H9 (cell line): ENCODE measurements at regions not wholly inside any gene's neighbourhood (a gene's known extent, or its start where the extent isn't known, plus 50 kb on each side); places are given as distances from the start of the nearest gene placed in this dataset.

Source experiments
- DNase-seq: peaks from one replicate; pipeline ENCODE4 v3.0.0-alpha.2; 2017
- H2AFZ ChIP-seq: one replicate; pipeline ENCODE4 v1.6.1; 2013; ENCODE audit warnings: mild to moderate bottlenecking, low read length, control low read depth, moderate library complexity
- H2AK5ac ChIP-seq: 2 replicates; pipeline ENCODE4 v1.6.1; 2013; ENCODE audit warnings: low read length, control low read depth, mixed read lengths; ENCODE audit not compliant: insufficient read length
- H2BK120ac ChIP-seq: one replicate; pipeline ENCODE4 v1.6.1; 2013; ENCODE audit warnings: low read depth, mild to moderate bottlenecking, low read length, control low read depth, inconsistent platforms; ENCODE audit not compliant: poor library complexity, severe bottlenecking
- H2BK12ac ChIP-seq: 2 replicates; pipeline ENCODE4 v1.6.1; 2013; ENCODE audit warnings: low read length, control low read depth, mixed read lengths, low read depth; ENCODE audit not compliant: insufficient read length
- H2BK15ac ChIP-seq: 2 replicates; pipeline ENCODE4 v1.6.1; 2013; ENCODE audit warnings: low read depth, low read length, control low read depth
- H2BK20ac ChIP-seq: one replicate; pipeline ENCODE4 v1.6.1; 2013; ENCODE audit warnings: low read depth, mild to moderate bottlenecking, low read length, control low read depth, inconsistent platforms; ENCODE audit not compliant: poor library complexity, severe bottlenecking
- H2BK5ac ChIP-seq: 2 replicates; pipeline ENCODE4 v1.6.1; 2013; ENCODE audit warnings: low read length, control low read depth, mixed read lengths; ENCODE audit not compliant: insufficient read length
- H3K14ac ChIP-seq: 2 replicates; pipeline ENCODE4 v1.6.1; 2013; ENCODE audit warnings: low read length, control low read depth; ENCODE audit not compliant: insufficient read depth
- H3K18ac ChIP-seq: 2 replicates; pipeline ENCODE4 v1.6.1; 2013; ENCODE audit warnings: low read depth, mild to moderate bottlenecking, mixed read lengths, low read length, control low read depth; ENCODE audit not compliant: insufficient read length
- H3K23ac ChIP-seq: 2 replicates; pipeline ENCODE4 v1.6.1; 2013; ENCODE audit warnings: low read length, control low read depth, mixed read lengths, low read depth; ENCODE audit not compliant: insufficient read length
- H3K23me2 ChIP-seq: 2 replicates; pipeline ENCODE4 v1.6.1; 2013; ENCODE audit warnings: low read depth, mild to moderate bottlenecking, mixed read lengths, low read length, control low read depth; ENCODE audit not compliant: insufficient read length, poor library complexity, severe bottlenecking
- H3K27ac ChIP-seq: 2 replicates; pipeline ENCODE4 v1.5.1; 2013; ENCODE audit warnings: low read length, control low read depth, mixed read lengths, low read depth; ENCODE audit not compliant: insufficient read length
- H3K27me3 ChIP-seq: 2 replicates; pipeline ENCODE4 v1.6.1; 2013; ENCODE audit warnings: low read length, control low read depth, inconsistent platforms; ENCODE audit not compliant: insufficient read depth
- H3K4ac ChIP-seq: 2 replicates; pipeline ENCODE4 v1.6.1; 2013; ENCODE audit warnings: low read depth, mild to moderate bottlenecking, control low read depth, inconsistent platforms, low read length, moderate library complexity
- H3K4me1 ChIP-seq: 2 replicates; pipeline ENCODE4 v1.6.1; 2013; ENCODE audit warnings: low read length, control low read depth, inconsistent platforms; ENCODE audit not compliant: insufficient read depth
- H3K4me2 ChIP-seq: 2 replicates; pipeline ENCODE4 v1.6.1; 2013; ENCODE audit warnings: low read length, control low read depth, mixed read lengths; ENCODE audit not compliant: insufficient read length, insufficient read depth
- H3K56ac ChIP-seq: 2 replicates; pipeline ENCODE4 v1.6.1; 2013; ENCODE audit warnings: low read depth, mild to moderate bottlenecking, mixed read lengths, low read length, control low read depth; ENCODE audit not compliant: insufficient read length
- H3K79me1 ChIP-seq: 2 replicates; pipeline ENCODE4 v1.6.1; 2013; ENCODE audit warnings: low read depth, mild to moderate bottlenecking, moderate library complexity, low read length, control low read depth, inconsistent platforms; ENCODE audit not compliant: insufficient read depth, poor library complexity, severe bottlenecking
- H3K79me2 ChIP-seq: 2 replicates; pipeline ENCODE4 v1.6.1; 2013; ENCODE audit warnings: low read length, control low read depth, inconsistent platforms; ENCODE audit not compliant: insufficient read depth
- H3K9ac ChIP-seq: 2 replicates; pipeline ENCODE4 v1.6.1; 2013; ENCODE audit warnings: low read length, control low read depth, mixed read lengths; ENCODE audit not compliant: insufficient read length; ENCODE audit errors: extremely low read depth
- H3K9me3 ChIP-seq: one replicate; pipeline ENCODE4 v1.6.1; 2013; ENCODE audit warnings: low read depth, low read length, inconsistent platforms; ENCODE audit not compliant: control insufficient read depth
- H3T11ph ChIP-seq: one replicate; pipeline ENCODE4 v1.6.1; 2013; ENCODE audit warnings: mild to moderate bottlenecking, low read length, control low read depth, inconsistent platforms
- H4K20me1 ChIP-seq: one replicate; pipeline ENCODE4 v1.6.1; 2013; ENCODE audit not compliant: control insufficient read depth, insufficient read length, insufficient read depth
- H4K5ac ChIP-seq: 2 replicates; pipeline ENCODE4 v1.6.1; 2013; ENCODE audit warnings: low read depth, mild to moderate bottlenecking, mixed read lengths, low read length, control low read depth; ENCODE audit not compliant: insufficient read length
- H4K8ac ChIP-seq: replicated peaks from 2 replicates; pipeline ENCODE4 v1.6.1; 2013; ENCODE audit warnings: low read length, control low read depth, mixed read lengths, low read depth; ENCODE audit not compliant: insufficient read length
- H4K91ac ChIP-seq: 2 replicates; pipeline ENCODE4 v1.6.1; 2013; ENCODE audit warnings: low read depth, mild to moderate bottlenecking, moderate library complexity, mixed read lengths, low read length, control low read depth; ENCODE audit not compliant: insufficient read length
- H3K27ac Mint-ChIP-seq, 3 experiments: 2 replicates in 2 of 3; 3 replicates in 1 of 3; pipeline ENCODE4 v1.8.0; 2020 to 2021; ENCODE audit warnings: mixed read lengths in 3 of 3, mild to moderate bottlenecking in 1 of 3, moderate library complexity in 1 of 3
- H3K27me3 Mint-ChIP-seq: 2 replicates; pipeline ENCODE4 v1.8.0; 2021; ENCODE audit warnings: low read depth, mild to moderate bottlenecking, moderate library complexity, mixed read lengths
- H3K36me3 Mint-ChIP-seq, 3 experiments: 2 replicates in 2 of 3; 3 replicates in 1 of 3; pipeline ENCODE4 v1.8.0; 2020 to 2021; ENCODE audit warnings: low read depth in 3 of 3, mixed read lengths in 3 of 3; ENCODE audit not compliant: insufficient read depth in 1 of 3
- H3K4me1 Mint-ChIP-seq, 2 experiments: 2 replicates each; pipeline ENCODE4 v1.8.0; 2020; ENCODE audit warnings: mixed read lengths in 2 of 2
- H3K4me3 Mint-ChIP-seq, 2 experiments: 2 replicates in 1 of 2; 3 replicates in 1 of 2; pipeline ENCODE4 v1.8.0; 2020 to 2021; ENCODE audit warnings: mild to moderate bottlenecking in 2 of 2, mixed read lengths in 2 of 2, moderate library complexity in 1 of 2
- H3K9me3 Mint-ChIP-seq, 2 experiments: 2 replicates in 1 of 2; 3 replicates in 1 of 2; pipeline ENCODE4 v1.8.0; 2020; ENCODE audit warnings: mild to moderate bottlenecking in 2 of 2, mixed read lengths in 2 of 2, moderate library complexity in 1 of 2
- WGBS: extraction: QIAGEN DNeasy Blood & Tissue Kit; methylation state at CpG from one replicate; pipeline ENCODE4 v1.1.7; 2013; ENCODE audit warnings: missing lambda C conversion rate, low lambda C conversion rate, mixed read lengths; ENCODE audit not compliant: insufficient read length; ENCODE audit errors: extremely low coverage; 5-methylcytosine and 5-hydroxymethylcytosine counted together
- TF ChIP-seq, protein P1 (sequence below): fragments of 200-600 bp; sonication (generic); conservative IDR thresholded peaks from 3 replicates; pipeline ENCODE4 v1.8.0; 2021; ENCODE audit warnings: antibody characterized with exemption, mild to moderate bottlenecking

DNA sequence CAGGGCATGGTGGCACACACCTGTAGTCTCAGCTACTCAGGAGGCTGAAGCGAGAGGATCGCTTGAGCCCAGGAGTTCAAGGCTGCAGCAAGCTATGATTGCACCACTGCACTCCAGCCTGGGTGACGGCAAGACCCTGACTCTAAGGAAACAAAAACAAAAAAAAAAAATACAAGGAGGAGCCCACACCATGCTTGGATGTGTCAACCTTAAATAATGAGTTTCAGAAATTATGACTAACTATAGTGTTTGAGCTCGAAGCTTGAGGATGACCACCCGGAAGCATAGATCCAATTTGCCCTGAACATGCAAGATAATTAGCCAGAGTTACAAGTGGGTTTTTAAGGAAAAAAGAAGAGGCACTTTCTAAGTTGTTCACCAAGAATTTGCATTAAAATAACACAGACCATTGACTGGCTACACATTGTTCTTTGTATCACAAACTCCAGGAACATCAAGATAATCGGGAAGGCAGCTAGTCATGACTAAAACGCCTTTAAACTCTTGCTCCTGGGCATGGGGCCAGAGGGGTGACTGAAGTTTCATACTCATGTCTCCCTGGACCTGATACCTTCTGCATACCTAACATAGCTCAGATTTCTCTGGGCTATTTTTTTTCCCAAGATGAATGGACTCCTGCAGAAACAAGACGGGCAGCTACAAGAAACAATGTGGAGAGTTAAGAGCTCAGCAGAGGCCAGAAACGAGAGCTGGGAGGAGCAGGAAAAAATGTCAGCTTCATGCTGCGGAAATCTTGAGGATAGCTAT, 289.6 kb downstream of the PREX1 start:
- Histone ChIP-seq H4K20me1 (no peaks in the 10 kb centered on the region), H3K4me2 (no peak overlapping the region), H4K91ac (no peak overlapping the region), H2AFZ (no peak overlapping the region), H3K4me1 (peaks cover 4% of the 10 kb centered on the region; the same call in 1 of the 2 replicates), H3K79me1 (no peaks in the 10 kb centered on the region), H3K18ac (no peak overlapping the region), H2AK5ac (no peak overlapping the region), H3T11ph (no peak overlapping the region), H3K79me2 (no peaks in the 10 kb centered on the region), H3K14ac (no peak overlapping the region), H2BK20ac (no peak overlapping the region), H2BK15ac (no peak overlapping the region), H2BK120ac (no peak overlapping the region), H3K27me3 (no peaks in the 10 kb centered on the region), H3K27ac (peak overlapping the region; percentile 18), H3K4ac (no peak overlapping the region), H3K23me2 (no peaks in the 10 kb centered on the region), H4K5ac (no peak overlapping the region), H3K9ac (no peak overlapping the region), H2BK5ac (no peak overlapping the region), H4K8ac (no peak overlapping the region), H3K9me3 (no peaks in the 10 kb centered on the region), H3K56ac (no peak overlapping the region), H2BK12ac (no peak overlapping the region), H3K23ac (no peak overlapping the region)
- Mint-ChIP-seq H3K36me3 (peaks cover 2 to 14% (median 3%) of the 10 kb centered on the region in 3 experiments; a peak in 5 of 7 replicates), H3K4me3 (no peak overlapping the region; a peak in 1 of 5 replicates), H3K9me3 (peaks cover 11 to 14% of the 10 kb centered on the region in 2 experiments), H3K4me1 (peaks cover 26 to 29% of the 10 kb centered on the region in 2 experiments), H3K27ac (peak overlapping the region; percentile 71 to 80 (median 79); a peak in 6 of 7 replicates), H3K27me3 (peaks cover 5% of the 10 kb centered on the region)
- no CpG with 5 or more reads among the region's 10 CpGs for WGBS
- DNase-seq = no peak
- TF ChIP-seq, protein P1, sequence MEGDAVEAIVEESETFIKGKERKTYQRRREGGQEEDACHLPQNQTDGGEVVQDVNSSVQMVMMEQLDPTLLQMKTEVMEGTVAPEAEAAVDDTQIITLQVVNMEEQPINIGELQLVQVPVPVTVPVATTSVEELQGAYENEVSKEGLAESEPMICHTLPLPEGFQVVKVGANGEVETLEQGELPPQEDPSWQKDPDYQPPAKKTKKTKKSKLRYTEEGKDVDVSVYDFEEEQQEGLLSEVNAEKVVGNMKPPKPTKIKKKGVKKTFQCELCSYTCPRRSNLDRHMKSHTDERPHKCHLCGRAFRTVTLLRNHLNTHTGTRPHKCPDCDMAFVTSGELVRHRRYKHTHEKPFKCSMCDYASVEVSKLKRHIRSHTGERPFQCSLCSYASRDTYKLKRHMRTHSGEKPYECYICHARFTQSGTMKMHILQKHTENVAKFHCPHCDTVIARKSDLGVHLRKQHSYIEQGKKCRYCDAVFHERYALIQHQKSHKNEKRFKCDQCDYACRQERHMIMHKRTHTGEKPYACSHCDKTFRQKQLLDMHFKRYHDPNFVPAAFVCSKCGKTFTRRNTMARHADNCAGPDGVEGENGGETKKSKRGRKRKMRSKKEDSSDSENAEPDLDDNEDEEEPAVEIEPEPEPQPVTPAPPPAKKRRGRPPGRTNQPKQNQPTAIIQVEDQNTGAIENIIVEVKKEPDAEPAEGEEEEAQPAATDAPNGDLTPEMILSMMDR = no peak
